Stimulated activated naive CD4-positive, alpha-beta T cell treated with Interleukin-2 at 50 U/mL for 16 hours (primary cell): ENCODE measurements at regions not wholly inside any gene's neighbourhood (a gene's known extent, or its start where the extent isn't known, plus 50 kb on each side); places are given as distances from the start of the nearest gene placed in this dataset.

ENCODE experiments used
- DNase-seq: peaks from one replicate; lab custom pipeline; 2025; lab: John Stamatoyannopoulos, UW

- peak; percentile 2 for DNase-seq
Measured at GRCh38 chr1:59005491-59006288, 221.8 kb upstream of the JUN start.

- no peak for DNase-seq
Measured at GRCh38 chr1:59006289-59006658, 222.4 kb upstream of the JUN start.

GRCh38 chr1:59006932-59007331 lies 223.1 kb upstream of the JUN start:
- DNase-seq = no peak

GRCh38 chr1:59007429-59007819 lies 223.6 kb upstream of the JUN start:
- no peak for DNase-seq

- peak; percentile 3 for DNase-seq
Measured at GRCh38 chr1:59007820-59008598, 224.2 kb upstream of the JUN start.

- no peak for DNase-seq
Measured at GRCh38 chr1:59008599-59009347, 224.9 kb upstream of the JUN start.

GRCh38 chr1:59011663-59012062 lies 227.8 kb upstream of the JUN start:
- DNase-seq = no peak

- DNase-seq = no peak
Measured at GRCh38 chr1:59012378-59012777, 228.5 kb upstream of the JUN start.

GRCh38 chr1:59013276-59013927 lies 229.6 kb upstream of the JUN start:
- DNase-seq = no peak

- no peak for DNase-seq
Measured at GRCh38 chr1:59013928-59014279, 230.1 kb upstream of the JUN start.

GRCh38 chr1:59014827-59015226 lies 231.0 kb upstream of the JUN start:
- DNase-seq = no peak

- DNase-seq = no peak
Measured at GRCh38 chr1:59015708-59016107, 231.9 kb upstream of the JUN start.

GRCh38 chr1:59016390-59016789 lies 232.5 kb upstream of the JUN start:
- no peak for DNase-seq

GRCh38 chr1:59017501-59018231 lies 233.8 kb upstream of the JUN start:
- DNase-seq = no peak

- no peak for DNase-seq
Measured at GRCh38 chr1:59018446-59018845, 234.6 kb upstream of the JUN start.

- no peak for DNase-seq
Measured at GRCh38 chr1:59018860-59019259, 235.0 kb upstream of the JUN start.

- peak; percentile 24 for DNase-seq
Measured at GRCh38 chr1:59020151-59020997, 236.5 kb upstream of the JUN start.

- no peak for DNase-seq
Measured at GRCh38 chr1:59022199-59022598, 238.4 kb upstream of the JUN start.

- DNase-seq = no peak
Measured at GRCh38 chr1:59022799-59023198, 239.0 kb upstream of the JUN start.

- DNase-seq = no peak
Measured at GRCh38 chr1:59025201-59025600, 241.4 kb upstream of the JUN start.
